Effector memory CD8-positive, alpha-beta T cell (primary cell): ENCODE measurements at regions not wholly inside any gene's neighbourhood (a gene's known extent, or its start where the extent isn't known, plus 50 kb on each side); places are given as distances from the start of the nearest gene placed in this dataset.
A peak's percentile ranks its signal among the peaks of the same experiment; 100 is the strongest.

Experiments used
- ATAC-seq: fragments of 150-1000 bp; cut with Tn5 transposase; replicated peaks from 2 replicates; pipeline ENCODE4 v1.10.0; 2021; ENCODE audit warnings: mild to moderate bottlenecking, moderate library complexity
- DNase-seq, 3 experiments: peaks; one replicate each; pipeline ENCODE4 v3.0.0; 2021
- H3K27ac Mint-ChIP-seq, 2 donors: one replicate each; pipeline ENCODE4 v1.8.0; 2022; ENCODE audit warnings: mild to moderate bottlenecking in 2 of 2, mixed read lengths in 2 of 2, moderate library complexity in 2 of 2
- H3K27me3 Mint-ChIP-seq, 2 donors: one replicate each; pipeline ENCODE4 v1.8.0; 2022; ENCODE audit warnings: mixed read lengths in 2 of 2
- H3K36me3 Mint-ChIP-seq: one replicate; pipeline ENCODE4 v1.8.0; 2022; ENCODE audit warnings: mild to moderate bottlenecking, moderate library complexity, mixed read lengths; ENCODE audit not compliant: insufficient read depth
- H3K4me1 Mint-ChIP-seq, 2 donors: one replicate each; pipeline ENCODE4 v1.8.0; 2022; ENCODE audit warnings: low read depth in 2 of 2, mixed read lengths in 2 of 2
- H3K4me3 Mint-ChIP-seq, 2 donors: one replicate each; pipeline ENCODE4 v1.8.0; 2022; ENCODE audit warnings: mild to moderate bottlenecking in 2 of 2, mixed read lengths in 2 of 2, moderate library complexity in 2 of 2
- H3K9me3 Mint-ChIP-seq, 2 donors: one replicate each; pipeline ENCODE4 v1.8.0; 2022; ENCODE audit warnings: mixed read lengths in 2 of 2

DNA sequence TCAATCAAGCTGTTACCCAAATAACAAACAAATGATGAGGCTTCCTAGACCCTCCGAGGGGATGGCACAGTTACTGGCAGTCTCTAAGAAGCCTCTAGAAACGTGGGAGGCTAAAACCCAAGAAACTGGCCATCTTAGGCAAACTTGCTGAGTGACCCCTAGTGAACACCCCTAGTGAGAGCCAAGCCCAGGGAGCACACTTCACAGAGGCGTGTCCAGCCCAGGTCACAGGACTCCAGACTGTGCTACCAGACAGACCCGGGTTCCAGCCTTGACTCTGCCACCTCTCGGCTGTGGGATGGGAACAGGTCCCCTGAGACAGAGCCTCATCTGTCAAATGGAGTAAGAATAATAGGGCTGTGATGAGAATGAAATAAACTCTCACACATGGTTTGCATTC, 83.5 kb upstream of the ASAP2 start:
- H3K27ac Mint-ChIP-seq = no peak overlapping the region
- H3K4me3 Mint-ChIP-seq = no peak overlapping the region
- H3K36me3 Mint-ChIP-seq = no peaks in the 10 kb centered on the region
- peaks cover 20 to 36% of the 10 kb centered on the region in 2 donors for H3K27me3 Mint-ChIP-seq
- no peaks in the 10 kb centered on the region for H3K4me1 Mint-ChIP-seq
- peaks cover 3 to 7% of the 10 kb centered on the region in 2 donors for H3K9me3 Mint-ChIP-seq
- DNase-seq (no peak), ATAC-seq (no peak)

DNA sequence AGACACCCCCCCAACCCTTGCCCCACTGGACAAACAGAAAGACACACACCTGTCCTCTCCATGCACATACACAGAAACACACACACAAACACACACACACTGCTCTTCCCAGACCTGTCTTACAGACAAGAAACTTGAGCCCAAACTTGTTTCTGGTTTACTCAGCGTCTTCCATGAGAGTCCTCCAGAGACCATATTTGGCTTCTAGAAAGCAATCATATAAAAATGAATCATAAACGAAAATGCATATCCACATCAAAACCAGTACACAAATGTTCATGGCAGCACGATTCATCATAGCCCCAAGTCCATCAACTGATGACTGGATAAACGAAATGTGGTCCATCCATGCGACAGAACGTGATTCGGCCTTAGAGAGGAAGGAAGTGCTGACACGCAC, 84.2 kb upstream of the ASAP2 start:
- Mint-ChIP-seq H3K4me3 (no peak overlapping the region), H3K9me3 (peaks cover 3 to 7% of the 10 kb centered on the region in 2 donors), H3K36me3 (no peaks in the 10 kb centered on the region), H3K4me1 (no peaks in the 10 kb centered on the region), H3K27ac (no peak overlapping the region), H3K27me3 (peaks cover 20 to 36% of the 10 kb centered on the region in 2 donors)
- no peak for ATAC-seq
- DNase-seq = no peak

- H3K27me3 Mint-ChIP-seq = peaks cover 17 to 21% of the 10 kb centered on the region in 2 donors
- DNase-seq = no peak
- H3K4me1 Mint-ChIP-seq = no peaks in the 10 kb centered on the region
- no peaks in the 10 kb centered on the region for H3K9me3 Mint-ChIP-seq
- ATAC-seq = no peak
- H3K4me3 Mint-ChIP-seq = no peak overlapping the region
- no peaks in the 10 kb centered on the region for H3K36me3 Mint-ChIP-seq
- no peak overlapping the region for H3K27ac Mint-ChIP-seq
Measured at GRCh38 chr2:9118383-9118960, 88.1 kb upstream of the ASAP2 start.

DNA sequence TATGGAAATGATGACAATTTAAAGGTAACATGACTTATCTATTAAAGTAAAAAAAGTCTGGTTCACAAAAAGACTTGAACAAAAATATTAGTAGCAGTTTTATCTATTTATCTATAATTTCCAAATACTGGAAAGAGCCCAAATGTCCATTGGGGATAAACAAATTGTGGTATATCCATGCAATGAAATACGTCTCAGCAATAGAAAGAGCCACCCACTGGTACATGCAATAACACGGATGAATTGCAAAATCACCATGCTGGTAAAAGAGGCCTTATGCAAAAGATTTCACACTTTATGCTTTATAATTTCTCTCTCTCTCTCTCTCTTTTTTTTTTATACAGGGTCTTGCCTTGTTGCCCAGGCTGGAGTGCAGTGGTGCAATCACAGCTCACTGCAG, 91.4 kb upstream of the ASAP2 start:
- no peak for ATAC-seq
- H3K36me3 Mint-ChIP-seq = no peaks in the 10 kb centered on the region

DNA sequence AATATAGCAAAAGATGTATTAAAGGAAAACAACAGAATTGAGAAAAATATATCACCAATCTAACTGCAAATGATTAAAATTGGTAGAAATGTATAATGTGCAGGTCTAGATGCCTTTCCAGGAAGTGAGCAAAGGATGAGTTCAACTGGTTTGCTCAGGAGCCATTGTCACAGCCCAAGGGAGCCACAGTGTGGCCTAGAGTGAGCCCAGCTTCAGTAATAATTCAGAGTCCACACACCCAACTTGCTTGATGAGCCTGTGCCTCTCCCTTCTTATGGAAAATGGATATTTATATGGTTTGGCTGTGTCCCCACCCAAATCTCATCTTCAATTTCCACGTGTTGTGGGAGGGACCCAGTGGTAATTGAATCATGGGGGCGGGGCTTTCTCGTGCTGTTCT, 92.2 kb upstream of the ASAP2 start:
- no peaks in the 10 kb centered on the region for H3K4me1 Mint-ChIP-seq
- ATAC-seq (no peak), DNase-seq (no peak)
- H3K27ac Mint-ChIP-seq = no peak overlapping the region
- no peak overlapping the region for H3K4me3 Mint-ChIP-seq
- no peaks in the 10 kb centered on the region for H3K9me3 Mint-ChIP-seq
- peaks cover 26 to 32% of the 10 kb centered on the region in 2 donors for H3K27me3 Mint-ChIP-seq
- H3K36me3 Mint-ChIP-seq = no peaks in the 10 kb centered on the region

More for the DNA sequence above, 91.4 kb upstream of the ASAP2 start:
- Mint-ChIP-seq H3K27ac (no peak overlapping the region), H3K4me3 (no peak overlapping the region), H3K27me3 (peaks cover 30 to 32% of the 10 kb centered on the region in 2 donors), H3K4me1 (no peaks in the 10 kb centered on the region), H3K9me3 (no peaks in the 10 kb centered on the region)
- no peak for DNase-seq

DNA sequence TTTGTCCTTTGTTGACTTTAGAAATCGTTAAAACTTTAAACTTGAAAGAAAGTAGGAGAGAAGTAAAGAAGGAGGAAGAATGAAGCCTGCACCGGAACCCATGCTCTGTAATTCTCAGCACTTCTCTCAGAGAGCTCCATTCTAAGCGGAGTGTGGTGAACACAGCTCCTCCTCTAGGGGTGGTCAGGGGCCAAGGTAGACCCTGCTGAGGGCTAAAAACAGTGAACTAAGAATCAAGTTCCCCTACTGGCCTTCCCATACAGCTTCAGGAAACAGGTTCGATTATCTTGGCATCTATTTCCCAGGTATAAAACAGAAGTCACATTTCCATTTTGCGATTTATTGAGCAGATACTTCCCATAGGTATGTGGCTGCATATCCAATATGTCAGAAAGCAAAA, 92.7 kb upstream of the ASAP2 start:
- H3K27me3 Mint-ChIP-seq = peaks cover 21 to 27% of the 10 kb centered on the region in 2 donors
- no peak for DNase-seq
- no peaks in the 10 kb centered on the region for H3K4me1 Mint-ChIP-seq
- no peak overlapping the region for H3K27ac Mint-ChIP-seq
- H3K4me3 Mint-ChIP-seq = no peak overlapping the region
- no peak for ATAC-seq
- H3K9me3 Mint-ChIP-seq = no peaks in the 10 kb centered on the region
- no peaks in the 10 kb centered on the region for H3K36me3 Mint-ChIP-seq

DNA sequence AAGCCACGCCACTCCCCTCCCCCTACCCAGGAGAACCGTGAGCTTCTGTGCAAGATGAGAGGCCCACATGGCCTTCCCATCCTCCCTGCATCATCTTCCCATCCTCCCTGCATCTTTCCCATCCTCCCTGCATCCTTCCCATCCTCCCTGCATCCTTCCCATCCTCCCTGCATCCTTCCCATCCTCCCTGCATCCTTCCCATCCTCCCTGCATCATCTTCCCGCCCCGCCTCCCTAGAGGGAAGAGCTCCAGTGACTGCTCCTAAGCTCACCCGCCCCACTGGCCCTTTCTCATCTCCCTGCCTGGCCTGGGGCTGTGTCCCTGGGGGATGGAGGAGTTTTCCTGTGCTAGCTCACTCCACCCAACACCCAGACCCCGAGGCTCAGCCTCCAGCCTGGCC, 93.3 kb upstream of the ASAP2 start:
- no peak overlapping the region for H3K27ac Mint-ChIP-seq
- DNase-seq = no peak
- no peak for ATAC-seq
- H3K4me3 Mint-ChIP-seq = no peak overlapping the region
- H3K9me3 Mint-ChIP-seq = no peaks in the 10 kb centered on the region
- H3K27me3 Mint-ChIP-seq = peaks cover 17 to 24% of the 10 kb centered on the region in 2 donors
- H3K36me3 Mint-ChIP-seq = no peaks in the 10 kb centered on the region
- H3K4me1 Mint-ChIP-seq = no peaks in the 10 kb centered on the region

- Mint-ChIP-seq H3K27ac (no peak overlapping the region), H3K36me3 (no peaks in the 10 kb centered on the region), H3K9me3 (no peaks in the 10 kb centered on the region), H3K4me3 (no peak overlapping the region), H3K27me3 (peaks cover 20 to 24% of the 10 kb centered on the region in 2 donors), H3K4me1 (no peaks in the 10 kb centered on the region)
- ATAC-seq (no peak), DNase-seq (no peak)
Measured at GRCh38 chr2:9112079-9112721, 94.4 kb upstream of the ASAP2 start.

- H3K27ac Mint-ChIP-seq = no peak overlapping the region
- H3K9me3 Mint-ChIP-seq = no peaks in the 10 kb centered on the region
- H3K4me3 Mint-ChIP-seq = no peak overlapping the region
- DNase-seq = no peak
- H3K36me3 Mint-ChIP-seq = no peaks in the 10 kb centered on the region
- H3K4me1 Mint-ChIP-seq = no peaks in the 10 kb centered on the region
- no peak for ATAC-seq
- peaks cover 24 to 26% of the 10 kb centered on the region in 2 donors for H3K27me3 Mint-ChIP-seq
Measured at GRCh38 chr2:9110893-9111569, 95.6 kb upstream of the ASAP2 start.

GRCh38 chr2:9110346-9110884, 96.2 kb upstream of the ASAP2 start:
- no peaks in the 10 kb centered on the region for H3K9me3 Mint-ChIP-seq
- no peak overlapping the region for H3K4me3 Mint-ChIP-seq

DNA sequence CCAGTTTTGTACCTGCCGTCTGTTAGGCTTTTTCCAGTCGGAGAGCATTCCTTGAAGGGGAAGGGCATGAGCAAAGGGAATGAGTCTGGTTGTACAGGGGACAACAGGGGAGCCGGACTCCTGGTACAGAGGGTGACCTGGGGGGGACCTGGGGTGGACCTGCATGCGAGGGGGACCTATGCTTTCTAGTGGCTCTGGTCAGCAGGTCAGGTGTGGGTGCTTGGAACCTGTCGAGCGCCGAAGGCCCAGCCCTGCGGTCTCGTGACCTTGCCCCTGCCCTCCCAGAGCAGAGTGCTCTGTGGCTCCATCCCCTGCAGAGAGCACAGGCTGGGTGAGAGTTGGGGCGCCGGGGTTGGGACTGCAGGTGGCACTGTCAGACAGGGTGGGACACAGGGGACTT, 96.7 kb upstream of the ASAP2 start:
- peaks cover 34 to 38% of the 10 kb centered on the region in 2 donors for H3K27me3 Mint-ChIP-seq
- H3K36me3 Mint-ChIP-seq = no peaks in the 10 kb centered on the region
- peaks cover 0 to 2% of the 10 kb centered on the region in 2 donors for H3K4me1 Mint-ChIP-seq
- H3K4me3 Mint-ChIP-seq = no peak overlapping the region
- no peak for ATAC-seq
- H3K9me3 Mint-ChIP-seq = no peaks in the 10 kb centered on the region
- no peak for DNase-seq
- no peak overlapping the region for H3K27ac Mint-ChIP-seq

More at GRCh38 chr2:9110346-9110884, 96.2 kb upstream of the ASAP2 start:
- no peak for ATAC-seq
- peaks cover 0 to 2% of the 10 kb centered on the region in 2 donors for H3K4me1 Mint-ChIP-seq
- H3K27ac Mint-ChIP-seq = no peak overlapping the region
- peaks cover 30 to 33% of the 10 kb centered on the region in 2 donors for H3K27me3 Mint-ChIP-seq
- DNase-seq = no peak
- H3K36me3 Mint-ChIP-seq = no peaks in the 10 kb centered on the region

DNA sequence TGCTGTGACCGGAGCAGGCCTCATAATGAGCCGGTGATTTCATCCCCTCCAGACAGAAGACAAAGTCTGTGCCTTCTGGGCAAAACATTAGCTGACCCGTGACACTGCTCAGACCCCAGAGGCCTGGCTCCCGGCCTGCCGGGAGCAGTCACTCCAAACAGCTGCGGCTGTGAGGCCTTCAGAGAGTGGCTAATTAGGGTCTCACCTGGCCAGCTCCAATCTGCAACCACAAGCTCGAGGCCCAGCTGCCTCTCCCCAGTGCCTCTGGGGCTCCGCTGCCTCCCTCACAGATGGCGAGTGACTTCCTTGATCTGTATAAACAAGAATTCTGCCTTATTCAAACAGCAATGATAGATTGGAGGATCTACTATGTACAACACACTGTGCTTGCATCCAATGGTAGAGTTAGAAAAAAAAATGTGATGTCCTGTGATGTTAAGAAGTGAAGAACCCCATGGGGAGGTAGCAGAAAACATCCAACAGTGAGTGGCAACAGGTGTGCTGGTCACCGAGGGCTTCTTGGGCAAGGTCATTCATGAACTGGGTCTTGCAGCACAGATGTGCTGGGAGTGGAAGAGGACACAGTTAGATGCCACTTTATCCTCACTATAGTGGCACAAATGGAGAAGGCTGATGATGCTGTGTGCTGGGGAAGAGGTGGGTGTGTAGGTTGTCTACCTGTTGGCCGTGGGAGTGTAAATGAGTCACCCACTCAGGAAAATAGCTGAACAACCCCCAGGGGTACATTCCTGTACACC, 98.2 kb upstream of the ASAP2 start:
- Mint-ChIP-seq H3K9me3 (no peaks in the 10 kb centered on the region), H3K4me3 (no peak overlapping the region), H3K27ac (peak overlapping the region in 1 of 2 donors; percentile 16), H3K27me3 (peaks cover 31 to 38% of the 10 kb centered on the region in 2 donors), H3K36me3 (no peaks in the 10 kb centered on the region), H3K4me1 (peaks cover 0 to 2% of the 10 kb centered on the region in 2 donors)
- ATAC-seq = no peak
- no peak for DNase-seq
